Cardiac fibroblast (primary cell): ENCODE measurements at regions not wholly inside any gene's neighbourhood (a gene's known extent, or its start where the extent isn't known, plus 50 kb on each side); places are given as distances from the start of the nearest gene placed in this dataset.

Source experiments
- DNase-seq, 2 donors: peaks; one replicate each; pipeline versions ENCODE4 v3.0.0 to v3.0.0-alpha.2; 2010; ENCODE audit warnings: low read depth in 2 of 2
- H3K4me3 ChIP-seq, 2 donors: replicated peaks in 1 of 2; 1 replicate in 1 of 2; 2 replicates in 1 of 2; pipeline ENCODE4 v1.5.1; 2011; ENCODE audit warnings: low read depth in 2 of 2, low read length in 2 of 2, mild to moderate bottlenecking in 2 of 2, moderate library complexity in 1 of 2
- CTCF ChIP-seq: IDR thresholded peaks from one replicate; pipeline ENCODE4 v1.5.1; 2011; ENCODE audit warnings: low read depth, mild to moderate bottlenecking, low read length, inconsistent platforms

- no peak for TF ChIP-seq CTCF
- no peak for DNase-seq
- no peak overlapping the region for H3K4me3 ChIP-seq
Observed at GRCh38 chr10:35942057-35942456, 300.0 kb upstream of the FZD8 start.

DNA sequence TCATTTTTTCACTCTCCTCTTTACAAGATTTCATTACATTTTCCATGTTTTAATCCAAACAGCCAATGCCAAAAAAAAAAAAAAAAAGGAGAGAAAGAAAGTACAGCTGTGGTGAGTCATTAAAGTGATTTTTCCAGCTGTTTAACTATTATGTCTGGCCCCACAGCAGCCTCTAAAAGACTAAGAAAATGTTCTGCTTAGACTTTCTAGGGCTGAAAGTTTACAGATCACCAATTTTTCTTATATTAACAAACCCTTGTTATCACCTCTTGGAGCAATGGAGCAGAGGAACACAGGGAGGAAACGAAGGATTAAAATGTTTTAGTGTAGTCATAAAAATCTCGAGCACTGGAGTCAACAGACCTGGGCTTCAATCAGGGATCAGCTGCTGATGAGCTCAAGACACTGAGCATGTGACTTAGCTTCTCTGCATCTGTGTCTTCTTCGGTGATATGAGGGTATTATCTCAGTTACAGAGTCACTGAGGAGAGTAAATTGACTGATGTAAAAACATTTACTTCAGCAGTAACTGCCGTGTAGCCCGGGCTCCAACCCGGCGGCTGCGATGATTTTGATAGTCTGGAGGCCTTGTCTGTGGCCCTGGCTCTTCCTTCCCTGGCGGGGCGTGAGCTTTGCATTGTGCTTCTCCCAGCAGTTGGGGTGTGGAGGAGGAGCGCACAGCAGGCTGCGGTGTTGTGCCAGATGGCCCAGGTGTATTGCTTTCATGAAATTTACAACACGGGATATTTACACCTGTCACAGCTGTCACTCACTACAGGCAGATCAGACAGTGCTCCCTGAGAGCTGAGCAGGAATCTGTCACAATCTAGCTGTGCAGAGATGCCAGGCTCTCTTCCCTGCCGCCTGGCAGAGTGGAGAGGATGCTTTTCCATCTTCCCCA lies 298.3 kb upstream of the FZD8 start:
- no peak overlapping the region for H3K4me3 ChIP-seq
- peak; percentile 32 to 42 for DNase-seq
- no peak for TF ChIP-seq CTCF

DNA sequence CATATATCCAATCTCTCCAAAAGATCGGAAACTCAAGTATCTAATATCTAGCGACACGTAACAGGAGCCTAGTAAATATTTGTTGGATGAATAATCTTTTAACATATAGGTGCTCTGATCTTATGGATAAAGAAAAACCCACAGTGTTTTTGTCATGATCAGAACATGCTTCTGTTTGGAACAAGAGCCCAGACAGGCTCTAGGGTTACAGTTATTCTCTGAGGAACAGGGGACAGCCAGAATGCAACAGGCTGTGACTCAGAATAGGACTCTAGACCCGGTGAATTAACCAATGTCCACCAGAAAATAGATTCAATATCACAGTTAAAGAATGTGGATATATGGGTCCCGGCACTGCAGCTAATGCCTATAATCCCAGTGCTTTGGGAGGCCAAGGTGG lies 296.1 kb upstream of the FZD8 start:
- DNase-seq = no peak
- H3K4me3 ChIP-seq = no peak overlapping the region
- no peak for TF ChIP-seq CTCF

DNA sequence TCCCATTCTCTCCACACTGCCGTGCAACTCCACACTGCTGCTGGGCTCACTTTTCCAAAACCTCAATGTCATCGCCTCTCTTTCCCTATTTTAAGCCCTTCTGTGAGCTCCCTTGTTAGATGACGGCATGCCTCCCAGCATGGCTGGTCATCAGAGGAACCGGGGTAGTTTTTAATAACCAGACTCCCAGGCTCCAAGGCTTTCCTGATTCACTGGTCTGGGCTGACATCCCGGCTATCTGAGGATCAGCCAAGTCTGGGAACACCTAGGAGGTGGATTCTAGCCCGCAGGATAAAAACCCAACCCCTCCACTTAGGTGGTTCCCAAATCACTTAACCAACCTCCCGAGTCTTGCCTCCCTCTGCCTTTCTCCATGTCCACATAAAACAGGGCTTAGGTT lies 295.4 kb upstream of the FZD8 start:
- TF ChIP-seq CTCF = no peak
- no peak for DNase-seq
- H3K4me3 ChIP-seq = no peak overlapping the region

DNA sequence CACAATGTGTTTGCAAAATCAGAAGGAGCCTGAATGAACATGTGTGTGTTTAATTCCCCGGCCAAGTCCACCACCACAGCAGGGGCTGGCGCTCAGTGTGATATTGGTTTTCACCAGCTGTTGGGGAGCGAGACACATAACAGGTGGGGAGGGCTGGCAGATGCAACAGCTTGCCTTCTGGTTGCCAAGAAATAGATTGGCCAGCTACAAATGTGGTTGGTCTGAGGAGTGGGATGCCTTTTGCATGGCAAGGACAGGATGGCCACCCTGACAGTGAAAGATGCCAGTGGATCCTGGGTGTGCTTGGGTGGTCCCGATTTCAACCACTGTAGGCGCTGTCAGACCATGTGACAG lies 292.5 kb upstream of the FZD8 start:
- no peak for TF ChIP-seq CTCF
- no peak for DNase-seq

GRCh38 chr10:35933940-35934641 lies 292.0 kb upstream of the FZD8 start:
- no peak for DNase-seq
- no peak overlapping the region for H3K4me3 ChIP-seq
- TF ChIP-seq CTCF = no peak

More for the DNA sequence above, 292.5 kb upstream of the FZD8 start:
- H3K4me3 ChIP-seq = no peak overlapping the region
